ENCODE measurements at regions not wholly inside any gene's neighbourhood (a gene's known extent, or its start where the extent isn't known, plus 50 kb on each side); places are given as distances from the start of the nearest gene placed in this dataset.

DNA sequence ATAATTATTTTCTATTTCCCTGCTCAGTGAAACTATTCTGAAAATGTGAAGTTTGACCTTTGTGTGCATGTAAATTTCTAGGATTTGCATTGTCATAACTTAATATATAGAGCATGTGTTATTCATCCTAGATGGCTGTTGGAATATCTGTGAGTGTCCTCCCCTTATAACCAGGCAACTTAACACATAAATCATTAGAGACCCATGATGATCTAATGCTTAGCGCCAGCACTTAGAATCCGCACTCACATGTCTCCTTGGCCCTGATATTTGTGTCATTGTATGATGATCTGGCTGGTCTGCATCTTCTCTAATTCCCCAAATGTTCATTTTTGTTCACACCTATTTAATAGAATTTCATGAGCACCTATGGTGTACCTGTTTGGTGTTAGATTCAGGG is 1354.5 kb downstream of the XPNPEP1 start:
- Histone ChIP-seq H3K9ac (ENCODE audit: low read depth, low read length) (no peak overlapping the region), H2AK9ac (replicated peaks; ENCODE audit: low read depth, low read length, poor library complexity) (no peak overlapping the region), H3K79me1 (ENCODE audit: low read depth in 1 of 2, low read length in 2 of 2) (no peaks in the 10 kb centered on the region), H3K56ac (ENCODE audit: extremely low read depth, insufficient read depth, low read length) (no peak overlapping the region), H3K4me2 (ENCODE audit: low read depth, low read length) (no peak overlapping the region), H3K4ac (ENCODE audit: low read depth, low read length) (no peak overlapping the region), H4K8ac (ENCODE audit: low read depth in 2 of 2, low read length in 2 of 2) (no peak overlapping the region), H3K4me3 (ENCODE audit: insufficient read depth, low read depth, low read length) (no peak overlapping the region), H2AK5ac (ENCODE audit: low read depth, low read length) (no peak overlapping the region), H3K14ac (replicated peaks; ENCODE audit: low read depth, low read length) (no peak overlapping the region), H2BK120ac (ENCODE audit: low read depth, low read length) (no peak overlapping the region), H2BK15ac (ENCODE audit: low read depth, low read length) (no peak overlapping the region), H3K4me1 (ENCODE audit: control insufficient read depth, insufficient read depth, low read length) (no peaks in the 10 kb centered on the region), H3K23ac (ENCODE audit: low read depth, low read length) (no peak overlapping the region), H3K9me1 (ENCODE audit: insufficient read depth, low read length) (no peaks in the 10 kb centered on the region), H2AFZ (replicated peaks; ENCODE audit: low read length, poor library complexity) (no peak overlapping the region), H4K5ac (ENCODE audit: low read depth, low read length) (no peak overlapping the region), H3K9me3 (ENCODE audit: control insufficient read depth, insufficient read depth, low read length) (peaks cover 8% of the 10 kb centered on the region), H3K18ac (ENCODE audit: low read depth, low read length) (no peak overlapping the region), H3K27me3 (ENCODE audit: control insufficient read depth, insufficient read depth, low read length) (no peaks in the 10 kb centered on the region), H2BK5ac (ENCODE audit: low read depth, low read length, poor library complexity, severe bottlenecking) (no peak overlapping the region), H4K20me1 (ENCODE audit: insufficient read depth, low read length) (no peaks in the 10 kb centered on the region), H2BK20ac (ENCODE audit: low read depth, low read length) (no peak overlapping the region), H3K27ac (ENCODE audit: insufficient read depth, low read length) (no peak overlapping the region), H3K36me3 (ENCODE audit: control insufficient read depth, insufficient read depth, low read length) (no peaks in the 10 kb centered on the region), H4K91ac (ENCODE audit: insufficient read depth, low read depth, low read length) (no peak overlapping the region)
- ATAC-seq (ENCODE audit: low read depth) = no peak
- dilution Hi-C loops (cut with HindIII; ENCODE audit: low sequenced_read_pairs, unreplicated experiment) (no loop called here), in situ Hi-C loops (cut with MboI; ENCODE audit: low sequenced_read_pairs) (no loop called here), intact Hi-C loops (cut with micrococcal nuclease) (no loop called here)
- TF ChIP-seq RAD21 (IDR thresholded peaks at IDR 0.05; ENCODE audit: low read length) (no peak), BHLHE40 (IDR thresholded peaks at IDR 0.05; ENCODE audit: low read depth, low read length) (no peak), CEBPB (IDR thresholded peaks at IDR 0.05; ENCODE audit: low read depth, low read length) (no peak), MAZ (IDR thresholded peaks at IDR 0.05; ENCODE audit: borderline replicate concordance, low read depth, low read length) (no peak), SMC3 (IDR thresholded peaks at IDR 0.05; ENCODE audit: low read depth, low read length) (no peak), RFX5 (IDR thresholded peaks at IDR 0.05; ENCODE audit: low read depth, low read length) (no peak), RCOR1 (IDR thresholded peaks at IDR 0.05; ENCODE audit: insufficient replicate concordance, low read length) (no peak), MXI1 (IDR thresholded peaks at IDR 0.05; ENCODE audit: borderline replicate concordance, low read depth, low read length) (no peak), MAFK (IDR thresholded peaks at IDR 0.05; ENCODE audit: low read depth, low read length) (no peak), FOS (IDR thresholded peaks at IDR 0.05; ENCODE audit: low read depth, low read length) (no peak), NFE2L2 (IDR thresholded peaks at IDR 0.05; ENCODE audit: low read depth, low read length) (no peak), CHD1 (IDR thresholded peaks at IDR 0.05; ENCODE audit: low read depth, low read length) (no peak), POLR2A (IDR thresholded peaks at IDR 0.05; ENCODE audit: low read depth, low read length) (no peak)
- TF ChIP-seq, protein P1, sequence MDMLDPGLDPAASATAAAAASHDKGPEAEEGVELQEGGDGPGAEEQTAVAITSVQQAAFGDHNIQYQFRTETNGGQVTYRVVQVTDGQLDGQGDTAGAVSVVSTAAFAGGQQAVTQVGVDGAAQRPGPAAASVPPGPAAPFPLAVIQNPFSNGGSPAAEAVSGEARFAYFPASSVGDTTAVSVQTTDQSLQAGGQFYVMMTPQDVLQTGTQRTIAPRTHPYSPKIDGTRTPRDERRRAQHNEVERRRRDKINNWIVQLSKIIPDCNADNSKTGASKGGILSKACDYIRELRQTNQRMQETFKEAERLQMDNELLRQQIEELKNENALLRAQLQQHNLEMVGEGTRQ (IDR thresholded peaks at IDR 0.05; ENCODE audit: low read depth, low read length) = no peak
- TF ChIP-seq, protein P2, sequence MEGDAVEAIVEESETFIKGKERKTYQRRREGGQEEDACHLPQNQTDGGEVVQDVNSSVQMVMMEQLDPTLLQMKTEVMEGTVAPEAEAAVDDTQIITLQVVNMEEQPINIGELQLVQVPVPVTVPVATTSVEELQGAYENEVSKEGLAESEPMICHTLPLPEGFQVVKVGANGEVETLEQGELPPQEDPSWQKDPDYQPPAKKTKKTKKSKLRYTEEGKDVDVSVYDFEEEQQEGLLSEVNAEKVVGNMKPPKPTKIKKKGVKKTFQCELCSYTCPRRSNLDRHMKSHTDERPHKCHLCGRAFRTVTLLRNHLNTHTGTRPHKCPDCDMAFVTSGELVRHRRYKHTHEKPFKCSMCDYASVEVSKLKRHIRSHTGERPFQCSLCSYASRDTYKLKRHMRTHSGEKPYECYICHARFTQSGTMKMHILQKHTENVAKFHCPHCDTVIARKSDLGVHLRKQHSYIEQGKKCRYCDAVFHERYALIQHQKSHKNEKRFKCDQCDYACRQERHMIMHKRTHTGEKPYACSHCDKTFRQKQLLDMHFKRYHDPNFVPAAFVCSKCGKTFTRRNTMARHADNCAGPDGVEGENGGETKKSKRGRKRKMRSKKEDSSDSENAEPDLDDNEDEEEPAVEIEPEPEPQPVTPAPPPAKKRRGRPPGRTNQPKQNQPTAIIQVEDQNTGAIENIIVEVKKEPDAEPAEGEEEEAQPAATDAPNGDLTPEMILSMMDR (conservative IDR thresholded peaks at IDR 0.05; ENCODE audit: low read depth, low read length) = no peak
- TF ChIP-seq, protein P3, sequence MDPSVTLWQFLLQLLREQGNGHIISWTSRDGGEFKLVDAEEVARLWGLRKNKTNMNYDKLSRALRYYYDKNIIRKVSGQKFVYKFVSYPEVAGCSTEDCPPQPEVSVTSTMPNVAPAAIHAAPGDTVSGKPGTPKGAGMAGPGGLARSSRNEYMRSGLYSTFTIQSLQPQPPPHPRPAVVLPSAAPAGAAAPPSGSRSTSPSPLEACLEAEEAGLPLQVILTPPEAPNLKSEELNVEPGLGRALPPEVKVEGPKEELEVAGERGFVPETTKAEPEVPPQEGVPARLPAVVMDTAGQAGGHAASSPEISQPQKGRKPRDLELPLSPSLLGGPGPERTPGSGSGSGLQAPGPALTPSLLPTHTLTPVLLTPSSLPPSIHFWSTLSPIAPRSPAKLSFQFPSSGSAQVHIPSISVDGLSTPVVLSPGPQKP (IDR thresholded peaks at IDR 0.05; ENCODE audit: borderline replicate concordance, low read depth, low read length) = no peak
- POLR2A ChIA-PET (ENCODE audit: unreplicated experiment) = no interaction called here
- CTCF ChIA-PET = no interaction called here
- no peak for DNase-seq
- no CpG with 5 or more reads among the region's 2 CpGs for WGBS, 2 experiments (ENCODE audit: extremely low coverage in 2 of 2, insufficient read length in 1 of 2)
- no TSS peak for BruUV-seq (replicated peaks)

All from IMR-90 (cell line).